NOMO-1 treated with DMSO at 0.1 percent for 48 hours (cell line): ENCODE measurements at regions not wholly inside any gene's neighbourhood (a gene's known extent, or its start where the extent isn't known, plus 50 kb on each side); places are given as distances from the start of the nearest gene placed in this dataset.
"Not testable (repeated sequence)": the region's sequence is repeated elsewhere in the genome, so short reads cannot be mapped to it uniquely, and the experiment has no call there.

ENCODE experiments used
- DNase-seq: peaks from one replicate; lab custom pipeline; 2025; ENCODE audit not compliant: unreplicated experiment; lab: John Stamatoyannopoulos, UW

DNA sequence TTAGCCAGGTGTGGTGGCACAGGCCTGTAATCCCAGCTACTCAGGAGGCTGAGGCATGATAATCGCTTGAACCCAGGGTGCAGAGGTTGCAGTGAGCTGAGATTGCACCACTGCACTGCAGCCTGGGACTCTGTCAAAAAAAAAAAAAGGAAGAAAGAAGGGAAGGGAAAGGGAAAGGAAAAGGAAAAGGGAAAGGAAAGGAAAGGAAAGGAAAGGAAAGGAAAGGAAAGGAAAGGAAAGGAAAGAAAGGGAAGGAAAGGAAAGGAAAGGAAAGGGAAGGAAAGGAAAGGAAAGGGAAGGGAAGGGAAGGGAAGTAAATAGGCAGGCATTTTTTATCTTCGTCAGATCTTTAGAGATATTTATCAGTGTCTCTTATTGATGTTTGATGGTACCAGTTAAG lies 290.0 kb upstream of the MIR17HG start:
- DNase-seq = not testable (repeated sequence)

DNA sequence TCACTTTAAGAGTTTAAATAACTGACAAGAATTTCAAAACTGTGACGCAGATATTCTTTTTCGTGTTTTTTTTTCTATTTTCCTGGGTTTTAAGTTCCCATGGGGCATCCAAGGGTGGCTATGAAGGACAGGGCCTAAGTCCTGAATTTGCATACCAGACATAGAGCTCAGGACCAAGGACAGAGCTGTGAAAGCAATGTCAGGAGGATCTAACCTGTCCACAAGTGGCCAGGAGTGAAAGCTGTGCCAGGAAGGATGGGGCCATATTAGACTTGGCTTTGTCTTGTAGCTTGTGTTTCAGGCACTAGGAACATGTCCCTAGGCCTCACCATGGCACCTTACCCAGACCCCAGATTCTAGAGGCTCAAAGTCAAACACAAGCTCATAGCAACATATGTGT lies 289.4 kb upstream of the MIR17HG start:
- DNase-seq = peak; percentile 10

DNA sequence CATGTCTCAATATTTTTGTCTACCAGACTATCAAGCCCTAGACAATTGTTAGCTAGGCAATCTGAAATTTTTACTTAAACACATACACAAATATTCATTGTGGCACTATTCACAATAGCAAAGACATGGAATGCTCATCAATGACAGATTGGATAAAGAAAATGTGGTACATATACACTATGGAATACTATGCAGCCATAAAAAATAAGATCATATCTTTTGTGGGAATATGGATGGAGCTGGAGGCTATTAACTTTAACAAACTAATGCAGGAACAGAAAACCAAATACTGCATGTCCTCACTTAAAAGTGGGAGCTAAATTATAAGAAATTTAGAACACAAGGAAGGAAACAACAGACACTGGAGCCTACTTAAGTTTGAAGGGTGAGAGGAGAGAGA lies 288.6 kb upstream of the MIR17HG start:
- DNase-seq = no peak

DNA sequence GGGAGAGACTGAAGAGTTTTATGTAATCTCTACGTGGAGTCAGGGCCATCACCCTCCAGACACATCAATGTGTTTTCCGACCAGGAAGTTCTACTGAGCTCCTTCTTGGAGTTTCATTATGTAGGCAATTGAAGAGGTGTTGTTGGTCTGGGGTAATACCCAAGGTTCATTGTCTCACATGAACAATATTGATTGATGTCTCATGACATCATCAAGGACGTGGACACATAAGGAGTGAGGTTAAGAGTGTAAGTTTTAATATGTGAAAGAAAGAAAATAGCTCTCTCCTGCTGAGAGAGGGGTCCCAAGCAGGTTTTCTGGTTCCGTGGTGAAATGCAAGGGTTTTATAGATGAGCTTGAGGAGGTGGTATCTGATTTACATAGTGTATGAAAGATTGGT lies 280.7 kb upstream of the MIR17HG start:
- DNase-seq = no peak

DNA sequence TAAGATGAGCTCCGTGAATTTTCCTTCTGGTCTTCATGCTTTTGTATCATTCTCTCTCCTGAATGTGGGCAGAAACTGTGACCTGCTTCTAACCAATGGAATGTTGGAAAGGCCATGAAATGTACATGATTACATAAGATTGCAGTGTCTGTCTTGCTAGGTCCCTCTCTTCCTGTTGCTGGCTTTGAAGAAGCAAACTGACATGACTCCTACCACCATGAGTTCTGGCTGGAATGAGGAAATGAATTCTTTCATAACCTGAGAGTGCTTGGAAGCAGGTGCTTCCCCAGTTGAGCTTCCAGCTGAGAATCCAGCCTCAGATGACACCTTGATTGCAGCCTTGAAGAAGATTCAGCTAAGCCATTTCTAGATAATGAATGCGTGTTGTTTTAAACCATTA lies 275.0 kb upstream of the MIR17HG start:
- DNase-seq = peak; percentile 48

DNA sequence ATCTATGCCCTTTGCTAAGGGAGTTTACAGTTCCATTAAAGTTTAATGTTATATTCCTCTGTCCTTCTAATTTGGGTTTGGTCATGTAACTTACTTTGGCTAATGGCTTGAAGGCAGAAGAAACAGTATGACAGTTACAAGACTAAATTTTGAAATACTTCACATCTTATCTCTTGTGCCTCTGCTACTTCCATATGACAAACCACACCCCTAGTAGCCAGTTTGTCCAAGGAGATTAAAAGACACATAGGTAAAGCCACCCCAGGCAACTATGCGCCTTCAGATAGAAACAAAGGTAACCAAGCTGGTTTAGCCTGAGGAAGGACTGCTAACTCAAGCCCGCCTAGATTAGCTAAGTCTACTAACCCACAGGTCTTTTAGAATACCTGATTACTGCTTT lies 273.4 kb upstream of the MIR17HG start:
- no peak for DNase-seq

DNA sequence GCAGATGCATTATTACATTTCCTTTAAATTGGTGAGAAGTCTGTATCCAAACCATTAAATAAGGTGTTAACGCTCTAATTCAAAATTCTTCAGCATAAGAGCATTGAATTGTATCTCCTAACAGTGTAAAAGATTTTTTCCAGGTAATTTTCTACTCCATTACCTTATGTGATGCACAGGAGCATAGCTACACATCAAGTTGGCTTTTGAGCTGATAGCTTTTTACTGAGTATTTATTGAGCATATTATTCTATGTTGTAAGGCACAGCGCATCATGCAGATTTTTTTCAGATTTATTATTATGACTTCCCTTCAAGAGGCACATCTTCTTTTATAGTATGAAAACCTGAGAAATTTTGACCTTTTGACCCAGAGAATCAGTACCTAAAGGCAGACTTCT lies 270.7 kb upstream of the MIR17HG start:
- DNase-seq = no peak

DNA sequence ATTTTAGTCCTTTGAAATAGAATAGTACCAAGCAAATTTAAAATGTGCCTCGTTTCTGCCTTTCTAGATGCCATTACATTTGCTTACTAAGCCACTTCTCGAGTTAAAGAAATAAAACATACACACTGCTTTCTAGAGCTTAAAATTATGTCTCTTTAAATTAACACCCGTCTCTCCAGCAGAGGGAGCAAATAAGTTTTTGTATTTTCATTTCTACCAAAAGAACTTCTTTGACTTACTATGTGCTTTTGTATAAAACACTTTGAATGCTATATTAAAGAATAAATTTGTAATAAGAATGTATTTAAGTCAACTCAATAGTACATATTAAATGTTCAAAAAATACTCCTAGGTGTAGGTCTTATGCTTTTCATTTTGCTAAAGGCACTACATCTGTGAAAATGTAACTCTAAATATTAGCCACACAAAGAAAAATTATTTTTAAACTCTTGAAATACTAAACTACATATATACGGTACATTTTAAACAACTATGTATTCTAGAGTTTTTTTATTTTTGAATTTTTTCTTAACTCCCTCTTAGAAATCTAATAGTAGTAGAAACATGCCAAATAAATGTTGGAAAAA lies 269.3 kb upstream of the MIR17HG start:
- DNase-seq = peak; percentile 48

DNA sequence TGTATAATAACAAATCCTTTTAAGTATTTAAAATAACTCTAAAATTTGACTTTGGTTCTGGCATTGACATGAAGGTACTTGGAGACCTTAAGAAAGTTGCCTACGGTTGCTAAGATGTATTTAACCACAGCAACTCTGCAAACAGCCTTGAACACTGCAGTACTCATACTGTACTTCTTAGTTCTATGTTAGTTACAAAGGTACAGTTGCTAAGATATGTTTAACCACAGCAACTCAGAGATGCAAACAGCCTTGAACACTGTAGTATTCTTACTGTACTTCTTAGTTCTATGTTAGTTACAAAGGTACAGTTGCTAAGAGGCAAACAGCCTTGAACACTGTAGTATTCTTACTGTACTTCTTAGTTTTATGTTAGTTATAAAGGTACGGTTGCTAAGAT lies 268.3 kb upstream of the MIR17HG start:
- peak; percentile 7 for DNase-seq

DNA sequence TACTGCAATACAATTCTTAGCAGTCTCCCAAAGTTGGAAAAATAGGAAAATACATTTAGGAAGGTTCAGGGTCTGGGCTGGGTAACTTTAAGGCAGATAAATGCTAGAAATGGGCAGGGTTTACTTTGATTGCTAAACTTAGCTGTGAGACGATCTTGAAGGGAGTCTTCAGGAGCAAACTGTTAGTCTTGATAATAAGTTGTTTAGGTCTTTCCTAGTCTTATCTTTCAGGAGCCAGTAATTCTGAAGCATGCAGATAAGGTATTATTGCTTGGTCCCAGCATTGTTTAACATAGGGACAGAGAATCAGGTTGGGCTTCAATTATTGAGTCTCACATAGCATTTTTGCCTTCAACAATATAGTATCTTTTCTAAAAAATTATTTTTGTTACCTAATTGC lies 262.4 kb upstream of the MIR17HG start:
- no peak for DNase-seq

DNA sequence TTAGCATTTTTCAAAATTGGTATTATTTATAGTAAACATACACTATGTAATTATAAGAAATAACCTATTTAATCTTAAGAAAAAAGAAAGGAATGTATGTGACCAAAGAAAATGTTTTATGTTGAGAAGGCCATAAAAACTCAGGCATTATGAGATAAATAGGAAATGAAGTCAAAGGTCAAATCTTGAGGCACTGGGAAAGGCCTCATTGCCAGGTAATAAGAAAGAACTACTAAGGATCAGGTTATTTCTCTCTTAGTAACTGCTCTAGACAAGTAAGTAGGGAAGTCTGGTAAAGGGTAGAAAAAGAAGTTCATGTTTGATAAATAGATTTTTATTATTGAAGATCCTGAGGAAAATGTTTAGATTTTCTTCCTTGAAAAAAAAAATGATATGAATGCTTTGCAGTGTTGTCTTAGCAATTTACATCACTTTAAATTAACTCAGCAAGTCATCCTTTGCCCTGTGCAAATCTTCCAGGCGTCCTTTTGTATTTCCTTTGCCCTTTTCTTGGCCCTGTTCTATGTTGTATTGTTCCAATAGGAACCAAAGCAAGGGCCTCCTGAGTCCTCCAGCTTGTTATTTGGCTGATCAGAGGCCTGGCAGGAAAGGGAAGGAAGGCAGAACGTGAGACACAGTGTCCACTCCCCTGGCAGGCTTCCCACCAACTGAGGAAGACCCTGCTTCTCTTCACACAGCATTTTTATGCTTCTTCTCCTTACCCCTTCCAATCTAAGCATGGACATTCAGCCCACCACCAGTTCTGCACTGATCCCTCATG lies 260.4 kb upstream of the MIR17HG start:
- DNase-seq = no peak

DNA sequence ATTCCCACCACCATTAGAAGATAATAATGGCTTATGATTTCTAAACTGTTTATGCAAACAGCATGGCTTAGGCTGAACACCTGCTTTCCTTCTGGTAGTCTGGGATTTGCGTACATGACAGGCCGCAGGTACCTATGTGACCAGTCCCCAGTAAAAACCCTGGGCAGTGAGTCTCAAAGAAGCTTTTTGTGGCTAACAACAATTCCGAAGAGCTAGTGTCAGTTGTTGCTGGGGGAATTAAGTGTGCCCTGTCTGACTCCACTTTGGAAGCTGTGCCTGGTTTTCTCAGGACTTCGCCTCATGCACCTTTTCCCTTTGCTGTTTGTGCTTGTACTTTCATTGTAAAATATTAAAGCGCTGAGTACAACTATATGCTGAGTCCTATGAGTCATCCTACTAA lies 250.2 kb upstream of the MIR17HG start:
- DNase-seq = no peak

DNA sequence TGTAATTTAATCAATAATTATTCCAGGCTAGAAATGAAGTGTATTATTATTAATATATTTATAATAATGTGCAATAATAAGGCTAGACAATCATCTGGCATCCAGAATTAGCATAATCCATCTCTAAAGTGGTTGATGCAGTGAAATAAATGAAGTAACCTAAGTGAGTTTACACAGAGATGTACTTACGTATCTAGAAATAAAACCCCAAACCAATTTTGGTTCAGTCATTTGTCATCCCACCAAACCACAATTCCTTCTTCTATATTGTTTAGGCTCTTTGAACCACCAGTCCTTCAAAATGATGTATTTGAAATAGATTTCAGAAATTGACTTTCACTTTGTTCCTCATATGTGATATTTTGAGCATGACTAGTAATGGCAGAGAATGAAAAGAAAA lies 247.6 kb upstream of the MIR17HG start:
- no peak for DNase-seq

DNA sequence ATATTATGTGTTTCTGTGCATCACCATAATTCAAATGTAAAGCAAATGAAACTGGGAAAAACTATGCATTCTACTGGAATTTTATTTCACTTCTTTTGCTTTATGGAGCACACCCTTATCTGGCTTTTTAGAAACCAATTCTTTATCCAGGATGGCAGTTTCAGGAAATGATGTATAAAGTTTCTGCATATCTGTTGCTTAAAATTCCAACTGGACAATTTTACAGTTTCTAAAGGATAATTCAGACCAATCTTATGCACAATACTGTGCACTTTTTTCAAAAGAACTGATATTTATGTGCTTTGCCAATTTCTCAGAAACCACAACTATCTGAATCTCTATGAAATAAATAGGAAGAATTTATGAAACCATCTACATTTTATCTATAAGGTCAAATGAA lies 246.5 kb upstream of the MIR17HG start:
- DNase-seq = no peak

DNA sequence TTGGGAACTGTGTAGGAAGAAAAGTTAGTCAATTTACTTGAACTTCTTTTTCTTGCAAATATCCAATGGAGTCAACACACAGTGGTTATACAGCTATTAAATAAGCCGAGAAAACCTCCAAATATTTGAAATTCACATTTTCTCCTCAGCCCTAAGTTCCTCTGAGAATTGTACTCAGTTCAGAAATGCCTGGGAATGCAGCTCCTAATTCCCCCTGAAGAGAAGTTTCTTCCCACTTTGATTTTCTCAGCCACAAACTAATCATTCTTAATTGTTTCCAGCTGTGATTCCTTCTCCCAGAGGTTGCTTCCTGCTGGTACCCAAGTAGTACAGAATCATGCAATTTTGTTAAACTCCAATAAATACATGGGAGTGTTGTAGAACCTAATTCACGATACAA lies 246.1 kb upstream of the MIR17HG start:
- no peak for DNase-seq

DNA sequence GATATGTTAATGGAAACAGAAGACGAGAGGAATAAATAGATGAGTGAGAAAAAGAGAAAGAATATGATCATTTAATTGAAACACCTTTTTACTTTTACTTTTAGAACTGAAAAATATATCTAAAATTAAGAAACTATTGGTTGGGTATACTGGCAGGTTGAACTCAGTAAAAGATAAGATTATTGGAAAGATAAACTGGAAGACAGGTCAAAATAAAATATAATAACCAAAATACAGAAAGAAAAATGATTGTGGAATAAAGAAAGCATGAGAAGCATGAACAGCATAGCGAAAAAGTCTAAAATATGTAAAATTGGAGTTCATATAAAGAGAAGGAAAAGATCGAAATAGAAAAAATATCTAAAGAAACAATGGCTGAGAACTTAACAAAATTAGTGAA lies 242.2 kb upstream of the MIR17HG start:
- DNase-seq = no peak

DNA sequence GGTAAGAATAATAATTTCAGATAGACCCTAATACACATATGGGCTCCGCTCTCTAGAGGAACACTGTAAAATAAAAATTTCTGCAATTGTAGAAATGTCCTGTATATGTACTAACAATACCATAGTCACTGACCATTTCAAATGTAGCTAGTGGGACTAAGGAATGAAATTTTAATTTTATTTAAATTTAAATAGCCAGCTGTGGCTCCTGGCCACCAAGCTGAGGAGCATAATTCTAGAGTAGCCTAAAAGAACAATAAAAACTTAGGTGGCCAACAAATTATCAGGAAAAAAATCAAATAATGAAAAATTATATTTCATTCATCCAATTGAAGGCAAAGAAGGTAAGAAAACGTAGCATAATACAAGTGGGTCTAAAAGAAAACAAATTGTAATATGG lies 240.9 kb upstream of the MIR17HG start:
- DNase-seq = no peak

DNA sequence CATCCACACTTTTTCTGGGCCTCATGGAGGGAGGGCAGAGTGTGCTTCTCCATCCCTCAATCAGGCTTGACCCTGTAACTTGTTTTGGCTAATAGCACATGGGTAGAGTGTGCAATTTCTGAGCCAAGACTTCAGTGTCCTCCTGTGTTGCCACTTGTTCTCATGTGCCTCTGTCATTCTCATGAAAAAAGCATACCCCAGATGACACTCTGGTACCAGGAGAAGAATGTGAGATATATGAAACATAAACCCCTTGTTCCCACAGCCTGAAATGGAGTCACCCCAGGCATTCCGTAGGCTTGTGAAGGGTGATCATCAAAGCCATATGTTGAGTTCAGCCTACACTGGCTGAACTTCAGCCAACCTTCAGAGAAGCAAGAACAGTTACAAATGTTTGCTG lies 239.2 kb upstream of the MIR17HG start:
- DNase-seq = no peak

DNA sequence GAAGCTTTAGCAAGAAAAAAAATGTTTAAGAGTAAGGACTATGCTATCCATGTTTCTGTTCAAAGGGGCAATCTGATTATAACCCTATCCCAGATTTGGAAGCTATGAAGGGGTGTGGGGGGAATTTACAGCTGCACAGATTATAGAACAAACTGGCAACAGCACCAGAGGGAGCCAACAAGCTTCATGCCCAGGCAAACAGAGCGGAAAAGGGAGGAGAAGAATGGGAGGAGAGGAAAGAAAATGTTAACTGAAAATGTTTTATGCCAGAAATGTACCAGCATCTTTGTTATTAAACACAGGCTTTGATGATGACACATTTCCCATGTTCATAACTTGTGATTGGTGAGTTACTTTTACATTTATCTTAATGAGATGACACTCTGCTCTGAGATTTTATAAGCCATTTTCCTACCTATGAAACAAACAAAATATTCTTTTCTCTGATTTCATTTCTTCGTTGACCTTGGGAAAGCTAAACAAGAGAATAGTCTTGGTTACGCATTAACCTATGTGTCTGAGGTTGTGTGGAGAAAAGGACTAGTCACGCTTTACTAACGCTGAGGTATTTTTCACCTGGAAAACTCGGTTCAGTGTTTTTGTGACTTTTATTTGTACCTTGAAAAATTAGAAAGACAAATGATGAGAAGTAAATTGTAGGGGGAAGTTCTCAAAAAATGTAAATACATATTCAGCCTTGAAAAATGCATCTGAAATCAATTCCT lies 235.8 kb upstream of the MIR17HG start:
- DNase-seq = no peak

DNA sequence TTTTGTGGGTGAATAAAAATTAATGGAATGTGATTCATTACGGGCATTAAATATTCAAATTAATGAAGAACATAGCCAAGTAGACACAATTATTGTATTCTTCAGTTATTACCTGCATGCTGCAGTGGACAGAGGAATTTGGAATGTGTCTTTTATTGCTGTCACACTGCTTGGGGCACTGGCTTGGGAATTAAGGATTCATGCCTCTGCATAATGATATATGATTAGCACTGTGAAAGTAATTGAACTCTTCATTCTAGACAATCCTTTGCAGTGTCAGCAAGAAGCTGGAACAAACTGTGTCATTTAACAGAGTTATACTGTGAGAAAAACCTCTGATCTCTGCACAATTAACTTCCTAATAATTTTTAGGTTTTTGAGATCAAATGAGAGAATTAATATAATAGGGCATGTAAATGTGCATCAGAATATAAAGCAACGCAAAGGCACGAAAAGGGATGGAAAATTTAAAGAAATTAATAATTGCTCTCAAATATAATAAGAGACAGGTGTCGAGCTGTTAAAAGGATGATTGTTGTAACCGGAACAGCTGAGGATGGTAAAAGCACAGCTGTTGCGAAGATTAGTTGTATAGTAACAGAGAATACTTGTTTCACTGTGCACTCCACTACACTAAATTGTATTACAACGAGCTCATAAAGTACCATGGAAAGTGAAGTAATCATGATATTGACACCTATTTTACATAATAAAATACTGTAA lies 235.1 kb upstream of the MIR17HG start:
- DNase-seq = no peak

DNA sequence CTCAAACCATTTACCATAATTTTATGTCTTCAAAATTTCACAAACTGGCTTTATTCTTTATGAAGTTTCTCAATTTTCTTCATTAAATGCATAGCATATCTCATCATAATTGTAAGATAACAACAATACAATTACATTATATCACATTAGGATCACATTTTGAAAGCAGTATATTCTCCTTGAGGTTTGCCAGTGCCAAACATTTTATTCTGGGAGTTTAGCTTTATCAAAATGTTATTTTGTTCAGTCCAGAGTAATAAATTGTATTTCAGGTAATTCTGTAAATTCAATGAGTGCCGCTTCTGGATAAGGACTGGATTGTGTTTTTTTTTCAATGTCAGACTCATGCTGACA lies 234.6 kb upstream of the MIR17HG start:
- DNase-seq = no peak

DNA sequence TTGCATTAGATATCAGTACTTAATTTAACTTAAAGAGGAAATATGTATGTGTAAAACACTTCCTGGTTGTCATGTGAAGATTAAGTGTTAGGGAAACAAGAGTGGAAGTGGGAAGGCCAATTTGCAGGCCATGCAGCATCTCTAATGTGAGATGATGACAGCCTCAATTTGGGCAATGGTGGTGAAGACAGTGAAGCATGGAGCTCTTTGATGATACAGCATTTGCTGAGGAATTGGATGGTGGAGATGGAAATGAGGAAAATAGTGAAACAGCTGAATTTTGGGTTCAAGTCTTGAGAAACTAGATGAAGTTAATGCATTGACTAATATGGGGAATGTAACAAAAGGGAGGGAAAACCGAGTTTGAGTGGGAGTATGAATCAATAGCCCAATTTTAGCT lies 231.7 kb upstream of the MIR17HG start:
- peak; percentile 78 for DNase-seq
